ENCODE measurements at regions not wholly inside any gene's neighbourhood (a gene's known extent, or its start where the extent isn't known, plus 50 kb on each side); places are given as distances from the start of the nearest gene placed in this dataset.

DNA sequence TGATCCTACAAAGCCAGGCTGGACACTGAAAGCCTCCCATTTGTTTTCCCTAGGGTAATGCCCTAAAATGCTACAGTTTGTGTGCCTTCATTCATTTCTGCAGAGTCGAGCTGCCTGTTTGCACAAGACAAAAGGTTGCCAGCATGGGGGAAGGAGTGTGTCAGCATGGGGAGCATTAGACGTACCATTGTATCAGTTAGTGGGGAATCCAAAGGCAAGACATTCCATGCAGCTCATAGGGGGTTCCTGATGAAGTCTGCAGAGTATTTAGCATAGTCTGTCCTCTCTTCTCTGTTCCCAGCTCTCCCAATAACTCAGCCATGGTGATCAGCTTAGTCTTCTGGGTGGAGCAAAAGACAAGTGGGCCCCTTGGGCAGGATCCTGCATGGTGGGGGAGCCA is 276.9 kb upstream of the PCDH7 start:
- no peaks in the 10 kb centered on the region for H3F3A ChIP-seq (ENCODE audit: insufficient read depth, low read length)
- no peak overlapping the region for H3K4me3 ChIP-seq (ENCODE audit: low read depth, low read length, poor library complexity, severe bottlenecking)
- no peak overlapping the region for H3K4me2 ChIP-seq (ENCODE audit: low read length)
- no peaks in the 10 kb centered on the region for H3K79me2 ChIP-seq (ENCODE audit: insufficient read depth, low read length)
- no peak overlapping the region for H3K9ac ChIP-seq (ENCODE audit: low read length)
- no peaks in the 10 kb centered on the region for H3K36me3 ChIP-seq (ENCODE audit: insufficient read depth, low read length)
- no peaks in the 10 kb centered on the region for H3K27me3 ChIP-seq (ENCODE audit: insufficient read depth, low read length)
- no peaks in the 10 kb centered on the region for H3K9me3 ChIP-seq (ENCODE audit: low read length)
- H3K27ac ChIP-seq (ENCODE audit: low read depth, low read length, poor library complexity, severe bottlenecking) = no peak overlapping the region
- no peaks in the 10 kb centered on the region for H3K4me1 ChIP-seq (ENCODE audit: insufficient read depth, low read length, severe bottlenecking)
- H4K20me1 ChIP-seq (ENCODE audit: insufficient read depth, low read length) = no peaks in the 10 kb centered on the region
- H2AFZ ChIP-seq (ENCODE audit: low read length) = no peak overlapping the region
- no peaks in the 10 kb centered on the region for H3K9me2 ChIP-seq (ENCODE audit: low read depth, low read length)
- TF ChIP-seq EZH2 (IDR thresholded peaks at IDR 0.05; ENCODE audit: borderline replicate concordance, low read length) = no peak
- TF ChIP-seq, protein P1, sequence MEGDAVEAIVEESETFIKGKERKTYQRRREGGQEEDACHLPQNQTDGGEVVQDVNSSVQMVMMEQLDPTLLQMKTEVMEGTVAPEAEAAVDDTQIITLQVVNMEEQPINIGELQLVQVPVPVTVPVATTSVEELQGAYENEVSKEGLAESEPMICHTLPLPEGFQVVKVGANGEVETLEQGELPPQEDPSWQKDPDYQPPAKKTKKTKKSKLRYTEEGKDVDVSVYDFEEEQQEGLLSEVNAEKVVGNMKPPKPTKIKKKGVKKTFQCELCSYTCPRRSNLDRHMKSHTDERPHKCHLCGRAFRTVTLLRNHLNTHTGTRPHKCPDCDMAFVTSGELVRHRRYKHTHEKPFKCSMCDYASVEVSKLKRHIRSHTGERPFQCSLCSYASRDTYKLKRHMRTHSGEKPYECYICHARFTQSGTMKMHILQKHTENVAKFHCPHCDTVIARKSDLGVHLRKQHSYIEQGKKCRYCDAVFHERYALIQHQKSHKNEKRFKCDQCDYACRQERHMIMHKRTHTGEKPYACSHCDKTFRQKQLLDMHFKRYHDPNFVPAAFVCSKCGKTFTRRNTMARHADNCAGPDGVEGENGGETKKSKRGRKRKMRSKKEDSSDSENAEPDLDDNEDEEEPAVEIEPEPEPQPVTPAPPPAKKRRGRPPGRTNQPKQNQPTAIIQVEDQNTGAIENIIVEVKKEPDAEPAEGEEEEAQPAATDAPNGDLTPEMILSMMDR (IDR thresholded peaks at IDR 0.05; ENCODE audit: low read length) = no peak

DNA sequence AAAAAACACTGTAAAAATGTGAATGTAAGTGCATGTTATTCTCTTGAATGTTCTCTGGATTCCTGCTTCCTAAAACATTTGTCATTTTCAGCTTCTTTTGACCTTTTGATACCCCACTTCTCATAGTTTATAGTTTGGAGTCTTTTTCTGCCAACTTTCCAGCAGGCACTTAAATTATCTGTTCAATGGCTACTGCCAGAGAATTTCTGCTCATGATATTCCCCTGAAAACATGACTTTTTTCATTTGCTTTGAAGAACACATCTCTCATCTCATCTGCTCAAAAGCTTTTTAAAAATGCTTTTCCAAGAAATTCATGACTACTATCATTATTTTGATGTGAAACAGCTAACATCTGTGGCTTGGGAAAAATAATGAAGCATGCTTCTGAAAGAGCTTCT is 269.7 kb upstream of the PCDH7 start:
- Histone ChIP-seq H3K4me2 (ENCODE audit: low read length) (no peak overlapping the region), H2AFZ (ENCODE audit: low read length) (no peak overlapping the region), H4K20me1 (ENCODE audit: insufficient read depth, low read length) (no peaks in the 10 kb centered on the region), H3K27ac (ENCODE audit: low read depth, low read length, poor library complexity, severe bottlenecking) (no peak overlapping the region), H3K4me1 (ENCODE audit: insufficient read depth, low read length, severe bottlenecking) (no peaks in the 10 kb centered on the region), H3K9ac (ENCODE audit: low read length) (no peak overlapping the region), H3K9me3 (ENCODE audit: low read length) (no peaks in the 10 kb centered on the region), H3K36me3 (ENCODE audit: insufficient read depth, low read length) (no peaks in the 10 kb centered on the region), H3K9me2 (ENCODE audit: low read depth, low read length) (no peaks in the 10 kb centered on the region), H3K79me2 (ENCODE audit: insufficient read depth, low read length) (no peaks in the 10 kb centered on the region), H3K27me3 (ENCODE audit: insufficient read depth, low read length) (no peaks in the 10 kb centered on the region), H3F3A (ENCODE audit: insufficient read depth, low read length) (no peaks in the 10 kb centered on the region), H3K4me3 (ENCODE audit: low read depth, low read length, poor library complexity, severe bottlenecking) (no peak overlapping the region)
- no peak for TF ChIP-seq EZH2 (IDR thresholded peaks at IDR 0.05; ENCODE audit: borderline replicate concordance, low read length)
- TF ChIP-seq, protein P1 (IDR thresholded peaks at IDR 0.05; ENCODE audit: low read length) = no peak

DNA sequence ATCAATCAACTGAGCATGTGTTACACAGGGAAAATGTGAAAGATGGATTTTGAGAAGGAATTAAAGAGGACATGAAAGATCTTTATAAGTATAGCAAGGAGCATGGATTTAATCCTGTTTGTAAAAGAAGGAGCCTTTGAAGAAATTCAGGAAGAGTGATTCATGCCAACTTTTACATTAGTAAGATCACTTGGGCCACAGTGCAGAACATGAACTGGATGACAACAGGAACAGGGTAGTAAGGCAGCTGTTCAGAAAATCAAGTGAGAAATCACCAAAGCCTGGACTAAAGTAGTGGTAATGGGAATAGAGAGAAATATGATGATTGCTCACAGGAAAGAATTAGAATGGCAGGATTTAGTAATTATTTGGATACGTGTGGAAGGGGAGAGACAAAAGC is 265.7 kb upstream of the PCDH7 start:
- Histone ChIP-seq H3K9ac (ENCODE audit: low read length) (no peak overlapping the region), H3K4me2 (ENCODE audit: low read length) (no peak overlapping the region), H3F3A (ENCODE audit: insufficient read depth, low read length) (no peaks in the 10 kb centered on the region), H4K20me1 (ENCODE audit: insufficient read depth, low read length) (no peaks in the 10 kb centered on the region), H3K36me3 (ENCODE audit: insufficient read depth, low read length) (no peaks in the 10 kb centered on the region), H2AFZ (ENCODE audit: low read length) (no peak overlapping the region), H3K4me1 (ENCODE audit: insufficient read depth, low read length, severe bottlenecking) (no peaks in the 10 kb centered on the region), H3K4me3 (ENCODE audit: low read depth, low read length, poor library complexity, severe bottlenecking) (no peak overlapping the region), H3K79me2 (ENCODE audit: insufficient read depth, low read length) (no peaks in the 10 kb centered on the region), H3K27ac (ENCODE audit: low read depth, low read length, poor library complexity, severe bottlenecking) (no peak overlapping the region), H3K9me2 (ENCODE audit: low read depth, low read length) (no peaks in the 10 kb centered on the region), H3K9me3 (ENCODE audit: low read length) (no peaks in the 10 kb centered on the region), H3K27me3 (ENCODE audit: insufficient read depth, low read length) (no peaks in the 10 kb centered on the region)
- TF ChIP-seq, protein P1 (IDR thresholded peaks at IDR 0.05; ENCODE audit: low read length) = no peak
- TF ChIP-seq EZH2 (IDR thresholded peaks at IDR 0.05; ENCODE audit: borderline replicate concordance, low read length) = no peak
